GM12891 (cell line): ENCODE measurements at regions not wholly inside any gene's neighbourhood (a gene's known extent, or its start where the extent isn't known, plus 50 kb on each side); places are given as distances from the start of the nearest gene placed in this dataset.

Experiments used
- POLR2A ChIP-seq: IDR thresholded peaks from 2 replicates; pipeline ENCODE4 v1.6.1; 2011; ENCODE audit warnings: low read depth, low read length, control low read depth
- POLR2AphosphoS5 ChIP-seq: IDR thresholded peaks from 2 replicates; pipeline ENCODE4 v1.6.1; 2011; ENCODE audit warnings: low read depth, low read length, control low read depth

DNA sequence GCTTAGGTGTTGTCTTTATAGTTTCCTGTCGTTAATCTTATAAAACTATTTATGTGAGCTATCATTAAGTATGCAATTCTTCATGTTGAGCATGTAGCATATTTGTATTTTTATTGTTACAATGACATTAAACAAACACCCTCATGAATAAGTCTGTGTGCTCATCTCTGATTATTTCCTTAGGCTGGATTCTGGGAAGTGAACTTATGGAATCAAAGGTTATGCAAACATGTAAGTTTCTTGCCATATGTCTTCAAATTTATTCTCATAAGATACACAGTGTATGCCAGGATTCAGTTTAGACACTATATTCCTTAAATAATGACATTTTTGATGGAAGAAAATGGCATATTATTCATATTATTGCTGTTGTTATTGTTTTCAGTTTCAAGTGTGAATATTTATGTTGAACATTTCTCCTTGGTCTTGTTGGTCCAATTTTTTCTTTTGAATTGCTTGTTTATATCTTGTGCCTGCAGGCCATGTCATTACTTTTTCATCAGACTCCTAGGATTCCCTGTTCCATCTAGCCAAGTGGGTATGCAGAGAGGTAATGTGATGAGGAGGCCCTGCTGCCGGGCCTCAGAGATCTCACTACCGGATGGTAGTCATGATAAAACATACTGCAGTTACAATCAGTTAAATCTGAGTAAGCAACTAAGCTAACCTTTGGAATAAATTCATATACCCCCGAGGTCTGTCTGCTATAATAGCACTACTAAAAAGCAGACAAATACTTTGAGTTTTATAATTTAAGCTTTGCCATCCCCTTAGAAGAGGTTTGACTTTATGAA lies 684.3 kb upstream of the SGO1 start:
- TF ChIP-seq POLR2A (no peak), POLR2AphosphoS5 (no peak)
